Stimulated activated CD8-positive, alpha-beta memory T cell treated with anti-CD3 and anti-CD28 coated beads, Interleukin-7, amount 100 ng/mL, for 1 hour (primary cell): ENCODE measurements at regions not wholly inside any gene's neighbourhood (a gene's known extent, or its start where the extent isn't known, plus 50 kb on each side); places are given as distances from the start of the nearest gene placed in this dataset.
"Not testable (repeated sequence)": the region's sequence is repeated elsewhere in the genome, so short reads cannot be mapped to it uniquely, and the experiment has no call there.

ENCODE experiments used
- DNase-seq, 2 donors: peaks; one replicate each; pipeline ENCODE4 v3.0.0-alpha.2; 2020; ENCODE audit warnings: low read depth in 2 of 2

GRCh38 chr6:80425089-80425823 lies 318.8 kb downstream of the BCKDHB start:
- no peak for DNase-seq

- DNase-seq, result no peak
These were observed 305.0 kb downstream of the BCKDHB start for GRCh38 chr6:80411486-80411885.

GRCh38 chr6:80407976-80408375 lies 301.5 kb downstream of the BCKDHB start:
- not testable (repeated sequence) for DNase-seq

- no peak for DNase-seq
These were observed 298.4 kb downstream of the BCKDHB start for GRCh38 chr6:80404889-80405288.

- DNase-seq, result no peak
These were observed 296.9 kb downstream of the BCKDHB start for GRCh38 chr6:80403365-80403764.

GRCh38 chr6:80402266-80402665 lies 295.8 kb downstream of the BCKDHB start:
- no peak for DNase-seq
